ENCODE measurements at regions not wholly inside any gene's neighbourhood (a gene's known extent, or its start where the extent isn't known, plus 50 kb on each side); places are given as distances from the start of the nearest gene placed in this dataset.

DNA sequence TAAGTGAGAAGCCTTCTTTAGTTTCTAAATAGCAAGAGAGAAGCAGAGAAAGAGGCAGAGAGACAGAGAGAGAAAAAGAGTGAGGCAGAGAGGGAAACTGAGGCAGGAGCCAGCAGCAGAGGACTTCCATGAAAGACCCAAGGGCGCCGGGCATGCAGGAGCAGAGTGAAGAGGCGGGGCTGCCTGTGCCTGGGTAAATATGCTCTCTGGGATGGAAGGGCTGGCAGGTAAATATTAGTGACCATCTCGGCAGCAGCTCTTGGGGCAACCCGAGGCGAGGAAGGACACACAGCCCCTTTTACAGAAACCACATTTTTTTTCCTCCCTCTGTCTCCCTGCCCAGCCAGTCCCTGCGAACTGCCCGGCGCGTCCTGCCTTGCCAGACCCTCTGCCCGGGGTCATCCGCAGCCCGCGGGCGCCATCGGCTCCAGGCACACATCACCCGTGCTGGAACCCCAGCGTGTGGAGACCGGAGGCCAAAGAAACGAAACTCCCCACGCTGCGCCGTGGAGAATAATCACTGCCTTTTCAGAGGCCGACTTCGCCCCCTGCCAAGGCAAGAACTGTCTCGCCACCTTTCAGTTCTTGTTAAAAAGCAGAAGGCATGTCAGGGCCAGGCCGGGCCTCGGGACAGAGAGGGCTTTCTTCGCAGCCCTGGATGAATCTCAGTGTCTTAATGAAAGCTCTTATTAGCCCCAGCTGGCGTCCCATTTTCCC lies 61.3 kb downstream of the BOD1 start:
- Histone ChIP-seq H2AFZ (ENCODE audit: low read depth) (no peak overlapping the region), H3F3A (replicated peaks; ENCODE audit: insufficient read depth) (no peaks in the 10 kb centered on the region), H3K36me3 (replicated peaks in 1 of 2; ENCODE audit: control insufficient read depth in 1 of 2, insufficient read depth in 2 of 2, low read length in 1 of 2) (no peaks in the 10 kb centered on the region), H3K4me2 (no peak overlapping the region), H3K9me3 (no peaks in the 10 kb centered on the region), H3K4me3 (ENCODE audit: low read depth in 2 of 2, low read length in 1 of 2) (no peak overlapping the region), H3K4me1 (ENCODE audit: control insufficient read depth in 1 of 2, insufficient read depth in 2 of 2, low read depth in 1 of 2, low read length in 1 of 2) (no peaks in the 10 kb centered on the region; a peak in 1 of 4 replicates), H3K9me2 (no peaks in the 10 kb centered on the region), H3K79me2 (ENCODE audit: insufficient read depth) (no peaks in the 10 kb centered on the region), H3K27me3 (ENCODE audit: insufficient read depth) (peaks cover 12% of the 10 kb centered on the region; the same call in 1 of the 2 replicates), H3K27ac (ENCODE audit: low read depth in 2 of 2, low read length in 1 of 2) (no peak overlapping the region), H4K20me1 (ENCODE audit: insufficient read depth) (no peaks in the 10 kb centered on the region), H3K9ac (no peak overlapping the region)
- CTCF ChIA-PET: interaction anchor here (1.0 to 5.6 kb wide), 2 partner anchors 18 to 226 kb away, joined by 3 to 29 read pairs; no protein-coding TSS in a partner anchor
- peak; percentile 31 for DNase-seq
- no peak for TF ChIP-seq TEAD4 (IDR thresholded peaks at IDR 0.05; ENCODE audit: borderline replicate concordance, insufficient read depth)
- no peak for TF ChIP-seq RXRA (IDR thresholded peaks at IDR 0.05; ENCODE audit: borderline replicate concordance, low read depth)
- no peak for TF ChIP-seq SIN3A (IDR thresholded peaks at IDR 0.05; ENCODE audit: borderline replicate concordance, low read depth, low read length)
- TF ChIP-seq NFIC (IDR thresholded peaks at IDR 0.05; ENCODE audit: borderline replicate concordance): no peak
- TF ChIP-seq TAF1 (IDR thresholded peaks at IDR 0.05; ENCODE audit: borderline replicate concordance, low read depth, low read length): no peak
- no peak for TF ChIP-seq JUND (IDR thresholded peaks at IDR 0.05)
- no peak for TF ChIP-seq SMC3 (IDR thresholded peaks at IDR 0.05; ENCODE audit: low read depth, low read length)
- TF ChIP-seq, protein P1, sequence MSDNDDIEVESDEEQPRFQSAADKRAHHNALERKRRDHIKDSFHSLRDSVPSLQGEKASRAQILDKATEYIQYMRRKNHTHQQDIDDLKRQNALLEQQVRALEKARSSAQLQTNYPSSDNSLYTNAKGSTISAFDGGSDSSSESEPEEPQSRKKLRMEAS (IDR thresholded peaks at IDR 0.05; ENCODE audit: low read depth): no peak
- TF ChIP-seq YY1 (IDR thresholded peaks at IDR 0.05; ENCODE audit: low read depth): no peak
- WGBS (ENCODE audit: low lambda C conversion rate): 59% methylated on average over 12 of the region's 30 CpGs
- POLR2A ChIA-PET: no interaction called here

DNA sequence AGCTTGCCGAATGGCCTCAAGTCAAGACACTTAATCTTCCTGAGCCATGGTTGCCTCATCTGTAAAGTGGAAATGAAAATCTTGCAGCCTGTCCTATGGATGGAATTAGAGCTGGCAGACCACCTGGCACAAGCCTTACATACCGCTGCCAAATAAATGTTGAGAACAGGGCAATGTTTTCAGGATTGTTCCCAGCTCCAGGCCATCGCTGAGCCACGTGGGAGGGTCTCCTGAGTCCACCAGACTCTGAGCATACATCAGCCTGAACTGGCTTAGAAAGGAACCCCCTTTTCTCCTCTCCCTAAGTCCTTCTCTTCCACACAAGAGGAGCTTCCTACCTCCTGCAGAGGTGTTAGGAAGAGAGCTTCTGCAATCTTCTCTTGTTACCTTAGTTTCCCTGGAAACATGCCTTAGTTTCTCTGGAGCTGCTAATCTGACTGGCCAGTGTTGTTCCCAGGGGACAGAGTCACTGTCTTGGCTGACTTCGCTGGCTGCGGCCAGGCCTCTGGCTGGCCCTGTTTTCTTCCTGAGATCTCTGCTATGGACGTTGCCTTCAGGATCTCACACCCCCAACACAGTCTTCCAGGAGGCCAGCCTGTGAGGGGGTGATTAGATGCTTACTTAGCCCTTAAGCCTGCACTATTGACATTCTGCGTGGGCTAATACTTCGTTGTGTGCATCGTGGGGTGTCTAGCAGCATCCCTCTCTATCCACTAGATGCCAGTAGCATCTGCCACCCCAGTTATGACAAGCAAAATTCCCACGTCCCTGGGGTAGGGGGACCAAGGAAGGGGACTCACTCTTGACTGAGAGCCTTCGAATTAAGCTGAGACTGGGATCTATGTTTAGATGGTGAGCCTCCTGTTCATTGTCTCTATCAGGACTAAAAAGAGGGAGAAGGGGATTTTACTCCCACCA lies 62.2 kb downstream of the BOD1 start:
- CTCF ChIA-PET: interaction anchor here (1.8 to 5.6 kb wide), 2 partner anchors 16 to 19 kb away, joined by 4 to 29 read pairs; no protein-coding TSS in a partner anchor

More for the DNA sequence above, 62.2 kb downstream of the BOD1 start:
- no peaks in the 10 kb centered on the region for H3K36me3 ChIP-seq (replicated peaks in 1 of 2; ENCODE audit: control insufficient read depth in 1 of 2, insufficient read depth in 2 of 2, low read length in 1 of 2)
- DNase-seq: no peak
- H3K4me1 ChIP-seq (ENCODE audit: control insufficient read depth in 1 of 2, insufficient read depth in 2 of 2, low read depth in 1 of 2, low read length in 1 of 2): no peaks in the 10 kb centered on the region; a peak in 1 of 4 replicates
- TF ChIP-seq MEF2A (IDR thresholded peaks at IDR 0.05; ENCODE audit: borderline replicate concordance, low read depth) (no peak), MXI1 (IDR thresholded peaks at IDR 0.05; ENCODE audit: low read depth, low read length) (no peak)
- H3K9me2 ChIP-seq: no peaks in the 10 kb centered on the region
- no peaks in the 10 kb centered on the region for H3K79me2 ChIP-seq (ENCODE audit: insufficient read depth)
- H2AFZ ChIP-seq (ENCODE audit: low read depth): no peak overlapping the region
- no peak overlapping the region for H3K9ac ChIP-seq
- POLR2A ChIA-PET: no interaction called here
- no peak overlapping the region for H3K4me3 ChIP-seq (ENCODE audit: low read depth in 2 of 2, low read length in 1 of 2)
- no peak overlapping the region for H3K4me2 ChIP-seq
- no peak overlapping the region for H3K27ac ChIP-seq (ENCODE audit: low read depth in 2 of 2, low read length in 1 of 2)
- no peaks in the 10 kb centered on the region for H3K9me3 ChIP-seq
- peaks cover 12% of the 10 kb centered on the region; the same call in 1 of the 2 replicates for H3K27me3 ChIP-seq (ENCODE audit: insufficient read depth)
- no peaks in the 10 kb centered on the region for H3F3A ChIP-seq (replicated peaks; ENCODE audit: insufficient read depth)
- no peaks in the 10 kb centered on the region for H4K20me1 ChIP-seq (ENCODE audit: insufficient read depth)
- WGBS (ENCODE audit: low lambda C conversion rate): 53% methylated on average over 9 of the region's 12 CpGs
